Calu3 (cell line): ENCODE measurements at regions not wholly inside any gene's neighbourhood (a gene's known extent, or its start where the extent isn't known, plus 50 kb on each side); places are given as distances from the start of the nearest gene placed in this dataset.

Source experiments
- BruUV-seq: library from RNA; stranded (reverse); fragments of 400-500 nt; replicated peaks from 2 replicates; lab custom pipeline; 2021; lab: Mats Ljungman, UMichigan
- CTCF ChIA-PET: fragments of 300-600 bp; sonication (Branson Sonifier 250); formaldehyde crosslinking; loops from one replicate; lab custom pipeline; 2022; ENCODE audit warnings: antibody characterized with exemption; lab: Charles Lee
- DNase-seq: peaks from one replicate; pipeline ENCODE4 v3.0.0; 2022
- H3K27ac Mint-ChIP-seq: one replicate; pipeline ENCODE4 v1.8.0; 2022; ENCODE audit warnings: mixed read lengths; ENCODE audit not compliant: unreplicated experiment
- H3K27me3 Mint-ChIP-seq: one replicate; pipeline ENCODE4 v1.8.0; 2022; ENCODE audit warnings: mixed read lengths; ENCODE audit not compliant: unreplicated experiment
- H3K36me3 Mint-ChIP-seq: one replicate; pipeline ENCODE4 v1.8.0; 2022; ENCODE audit warnings: mild to moderate bottlenecking, moderate library complexity, mixed read lengths; ENCODE audit not compliant: insufficient read depth, unreplicated experiment
- H3K4me1 Mint-ChIP-seq: one replicate; pipeline ENCODE4 v1.8.0; 2022; ENCODE audit warnings: mild to moderate bottlenecking, low read depth, mixed read lengths; ENCODE audit not compliant: unreplicated experiment
- H3K4me3 Mint-ChIP-seq: one replicate; pipeline ENCODE4 v1.8.0; 2022; ENCODE audit warnings: mild to moderate bottlenecking, low read depth, moderate library complexity, mixed read lengths; ENCODE audit not compliant: unreplicated experiment
- H3K9me3 Mint-ChIP-seq: one replicate; pipeline ENCODE4 v1.8.0; 2022; ENCODE audit warnings: low read depth, mixed read lengths; ENCODE audit not compliant: unreplicated experiment
- intact Hi-C: fragments of 100-400 bp; cut with micrococcal nuclease; formaldehyde crosslinking; loops from one replicate; pipeline ENCODE4 v1.10.0; 2022; ENCODE audit not compliant: unreplicated experiment
- TF ChIP-seq, protein P1 (sequence below): fragments of 200-600 bp; IDR thresholded peaks from one replicate; pipeline ENCODE4 v1.8.0; 2022; ENCODE audit warnings: antibody characterized with exemption; ENCODE audit not compliant: unreplicated experiment

DNA sequence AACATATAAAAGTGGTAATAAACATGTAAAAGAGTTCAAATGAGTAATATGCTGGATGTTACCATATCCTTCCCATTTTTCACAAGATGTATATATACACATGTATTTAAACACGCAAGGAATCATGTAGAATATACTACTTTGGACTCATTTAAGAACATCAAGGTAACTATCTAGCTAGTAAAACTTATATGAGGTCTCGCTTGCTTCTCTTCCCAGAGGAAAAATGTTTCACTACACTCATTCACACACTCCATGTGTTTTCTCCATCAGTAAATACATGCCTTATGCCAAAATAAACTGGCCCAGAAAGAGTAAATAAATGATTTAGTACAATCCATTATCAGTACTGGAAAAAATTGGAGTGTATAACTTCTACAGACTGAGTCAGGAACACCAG is 229.2 kb upstream of the MME start:
- Mint-ChIP-seq H3K4me3 (no peak overlapping the region), H3K9me3 (peaks cover 22% of the 10 kb centered on the region), H3K4me1 (no peaks in the 10 kb centered on the region), H3K27me3 (no peaks in the 10 kb centered on the region), H3K36me3 (no peaks in the 10 kb centered on the region), H3K27ac (no peak overlapping the region)
- intact Hi-C loops = no loop called here
- TF ChIP-seq, protein P1, sequence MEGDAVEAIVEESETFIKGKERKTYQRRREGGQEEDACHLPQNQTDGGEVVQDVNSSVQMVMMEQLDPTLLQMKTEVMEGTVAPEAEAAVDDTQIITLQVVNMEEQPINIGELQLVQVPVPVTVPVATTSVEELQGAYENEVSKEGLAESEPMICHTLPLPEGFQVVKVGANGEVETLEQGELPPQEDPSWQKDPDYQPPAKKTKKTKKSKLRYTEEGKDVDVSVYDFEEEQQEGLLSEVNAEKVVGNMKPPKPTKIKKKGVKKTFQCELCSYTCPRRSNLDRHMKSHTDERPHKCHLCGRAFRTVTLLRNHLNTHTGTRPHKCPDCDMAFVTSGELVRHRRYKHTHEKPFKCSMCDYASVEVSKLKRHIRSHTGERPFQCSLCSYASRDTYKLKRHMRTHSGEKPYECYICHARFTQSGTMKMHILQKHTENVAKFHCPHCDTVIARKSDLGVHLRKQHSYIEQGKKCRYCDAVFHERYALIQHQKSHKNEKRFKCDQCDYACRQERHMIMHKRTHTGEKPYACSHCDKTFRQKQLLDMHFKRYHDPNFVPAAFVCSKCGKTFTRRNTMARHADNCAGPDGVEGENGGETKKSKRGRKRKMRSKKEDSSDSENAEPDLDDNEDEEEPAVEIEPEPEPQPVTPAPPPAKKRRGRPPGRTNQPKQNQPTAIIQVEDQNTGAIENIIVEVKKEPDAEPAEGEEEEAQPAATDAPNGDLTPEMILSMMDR = no peak
- no peak for DNase-seq
- BruUV-seq = no TSS peak
- CTCF ChIA-PET = no interaction called here

DNA sequence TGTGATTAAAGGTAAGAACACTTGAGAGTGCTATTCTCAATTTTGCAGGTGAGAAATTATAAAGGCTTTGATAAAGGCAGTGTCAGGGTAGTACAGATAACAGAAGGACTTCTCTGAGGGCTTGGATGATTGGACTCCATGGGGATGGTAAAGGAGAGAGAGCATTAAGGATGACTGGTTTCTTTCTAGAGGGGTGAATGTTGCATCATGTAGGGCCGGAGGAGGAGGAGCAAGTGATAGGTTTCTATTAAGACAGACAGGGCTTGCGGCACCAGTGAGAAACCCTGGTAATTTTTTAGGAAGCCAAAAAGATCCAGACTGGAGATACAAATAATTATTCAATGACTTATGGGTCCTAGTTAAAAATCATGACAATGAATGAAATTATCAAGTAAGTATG is 230.7 kb upstream of the MME start:
- no TSS peak for BruUV-seq
- TF ChIP-seq, protein P1 = no peak
- Mint-ChIP-seq H3K4me1 (no peaks in the 10 kb centered on the region), H3K9me3 (peaks cover 18% of the 10 kb centered on the region), H3K27ac (no peak overlapping the region), H3K36me3 (no peaks in the 10 kb centered on the region), H3K4me3 (no peak overlapping the region), H3K27me3 (no peaks in the 10 kb centered on the region)
- CTCF ChIA-PET = no interaction called here
- intact Hi-C loops = no loop called here
- no peak for DNase-seq

DNA sequence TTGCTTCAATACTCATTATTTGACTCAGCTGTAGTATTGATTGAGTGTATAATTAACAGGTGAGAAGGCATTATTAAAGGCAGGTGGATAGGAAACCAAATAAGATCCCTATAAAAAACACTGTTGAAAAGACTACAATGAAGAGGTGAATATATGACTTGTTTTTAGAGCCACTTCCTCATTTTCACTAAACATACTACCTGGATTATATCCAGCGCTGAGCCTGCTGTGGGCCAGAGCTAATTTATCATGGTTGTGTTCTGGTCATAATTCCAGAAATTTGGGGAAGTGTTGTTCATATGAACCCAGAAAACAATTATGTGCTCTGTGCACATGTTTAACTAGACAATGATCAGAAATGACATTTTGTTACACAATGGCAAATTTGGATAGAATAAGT is 235.3 kb upstream of the MME start:
- no peaks in the 10 kb centered on the region for H3K27me3 Mint-ChIP-seq
- no peak overlapping the region for H3K27ac Mint-ChIP-seq
- no peaks in the 10 kb centered on the region for H3K4me1 Mint-ChIP-seq
- no TSS peak for BruUV-seq
- intact Hi-C loops = no loop called here
- CTCF ChIA-PET = interaction anchor here (1.3 kb wide), 1 partner anchor 12 kb away, joined by 3 read pairs; no protein-coding TSS in a partner anchor
- H3K36me3 Mint-ChIP-seq = no peaks in the 10 kb centered on the region
- no peak overlapping the region for H3K4me3 Mint-ChIP-seq
- DNase-seq = no peak
- TF ChIP-seq, protein P1 = no peak
- peaks cover 16% of the 10 kb centered on the region for H3K9me3 Mint-ChIP-seq

GRCh38 chr3:154843647-154844046 is 236.5 kb upstream of the MME start:
- Mint-ChIP-seq H3K27me3 (no peaks in the 10 kb centered on the region), H3K4me1 (no peaks in the 10 kb centered on the region), H3K36me3 (no peaks in the 10 kb centered on the region), H3K27ac (no peak overlapping the region), H3K9me3 (peaks cover 11% of the 10 kb centered on the region), H3K4me3 (no peak overlapping the region)
- DNase-seq = no peak
- TF ChIP-seq, protein P1 = no peak
- no TSS peak for BruUV-seq
- CTCF ChIA-PET = interaction anchor here (1.3 kb wide), 1 partner anchor 10 kb away, joined by 3 read pairs; no protein-coding TSS in a partner anchor
- intact Hi-C loops = no loop called here
